HG02870 (cell line): ENCODE measurements at regions not wholly inside any gene's neighbourhood (a gene's known extent, or its start where the extent isn't known, plus 50 kb on each side); places are given as distances from the start of the nearest gene placed in this dataset.

Experiments used
- ATAC-seq: cut with Tn5 transposase; IDR thresholded peaks from one replicate; pipeline ENCODE4 v1.9.1; 2021; ENCODE audit warnings: mild to moderate bottlenecking, moderate library complexity; ENCODE audit not compliant: unreplicated experiment

GRCh38 chr12:24724814-24725213, 224.1 kb downstream of the BCAT1 start:
- ATAC-seq, result no peak

- ATAC-seq, result no peak
Measured at GRCh38 chr12:24723759-24724158, 225.1 kb downstream of the BCAT1 start.

- no peak for ATAC-seq
Measured at GRCh38 chr12:24721191-24721590, 227.7 kb downstream of the BCAT1 start.

GRCh38 chr12:24719293-24719721, 229.6 kb downstream of the BCAT1 start:
- ATAC-seq, result peak; percentile 96

- ATAC-seq, result no peak
Measured at GRCh38 chr12:24718617-24719016, 230.3 kb downstream of the BCAT1 start.

- no peak for ATAC-seq
Measured at GRCh38 chr12:24714237-24714636, 234.7 kb downstream of the BCAT1 start.

- no peak for ATAC-seq
Measured at GRCh38 chr12:24711056-24712008, 237.6 kb downstream of the BCAT1 start.

DNA sequence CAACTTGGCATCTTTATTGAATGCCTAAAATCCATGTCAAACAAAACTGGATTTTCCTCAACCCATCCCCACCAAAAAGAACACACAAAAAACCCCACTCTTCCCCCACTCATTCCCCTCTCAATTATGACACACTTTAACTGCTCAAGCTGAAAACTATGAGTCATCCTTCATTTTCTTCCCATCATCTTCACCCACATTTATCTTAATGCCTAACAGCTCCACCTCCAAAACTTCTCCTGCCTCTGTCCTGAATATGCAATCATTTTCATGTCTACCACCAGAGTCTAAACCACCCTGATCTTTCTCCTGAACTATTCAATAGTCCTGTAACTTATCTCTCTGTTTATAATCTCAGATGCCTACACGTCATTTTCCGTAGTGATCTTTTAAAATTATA, 239.7 kb downstream of the BCAT1 start:
- ATAC-seq, result no peak

DNA sequence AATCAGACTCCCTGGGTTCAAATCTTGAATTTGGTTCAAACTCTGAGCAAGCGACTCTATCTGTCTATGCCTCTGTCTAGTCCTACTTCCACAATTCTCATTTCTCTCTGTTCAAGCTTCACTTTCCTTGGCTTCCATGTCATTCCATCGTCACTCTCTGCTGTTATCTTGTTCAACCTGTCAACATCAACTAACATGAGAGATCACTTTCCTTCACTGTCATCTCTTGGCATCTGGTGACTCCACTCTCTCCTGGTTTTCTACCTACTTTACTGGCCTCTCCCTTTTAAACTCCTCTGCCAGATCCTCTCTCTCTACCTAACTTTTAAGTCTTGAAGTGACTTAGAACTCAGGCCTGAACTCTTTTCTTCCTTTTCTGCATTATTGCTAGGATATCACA, 240.2 kb downstream of the BCAT1 start:
- no peak for ATAC-seq

DNA sequence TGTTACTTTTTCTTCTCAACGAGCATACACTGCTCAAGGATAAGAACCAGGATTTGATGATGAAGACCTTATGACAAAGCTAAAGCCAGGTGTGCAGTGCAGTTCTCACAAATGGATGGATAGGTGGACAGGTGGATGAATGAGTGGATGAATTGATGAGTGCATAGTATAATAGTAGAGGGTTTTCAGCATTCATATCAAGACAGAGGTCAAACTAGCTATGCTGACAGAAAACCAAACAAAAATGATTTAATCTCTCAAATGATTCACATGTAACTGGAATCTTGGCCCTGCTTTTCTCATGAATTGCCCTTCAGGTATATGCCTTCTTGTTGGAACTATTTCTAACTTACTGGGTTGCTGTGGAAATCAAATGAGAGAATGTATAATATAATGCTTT, 240.9 kb downstream of the BCAT1 start:
- no peak for ATAC-seq

- no peak for ATAC-seq
Measured at GRCh38 chr12:24707334-24707733, 241.6 kb downstream of the BCAT1 start.

GRCh38 chr12:24705741-24706358, 243.1 kb downstream of the BCAT1 start:
- ATAC-seq, result peak; percentile 99

GRCh38 chr12:24705216-24705615, 243.7 kb downstream of the BCAT1 start:
- ATAC-seq, result no peak

- ATAC-seq, result no peak
Measured at GRCh38 chr12:24701343-24701742, 247.6 kb downstream of the BCAT1 start.

GRCh38 chr12:24698972-24699371, 249.9 kb downstream of the BCAT1 start:
- ATAC-seq, result no peak

- no peak for ATAC-seq
Measured at GRCh38 chr12:24697769-24698168, 251.1 kb downstream of the BCAT1 start.

DNA sequence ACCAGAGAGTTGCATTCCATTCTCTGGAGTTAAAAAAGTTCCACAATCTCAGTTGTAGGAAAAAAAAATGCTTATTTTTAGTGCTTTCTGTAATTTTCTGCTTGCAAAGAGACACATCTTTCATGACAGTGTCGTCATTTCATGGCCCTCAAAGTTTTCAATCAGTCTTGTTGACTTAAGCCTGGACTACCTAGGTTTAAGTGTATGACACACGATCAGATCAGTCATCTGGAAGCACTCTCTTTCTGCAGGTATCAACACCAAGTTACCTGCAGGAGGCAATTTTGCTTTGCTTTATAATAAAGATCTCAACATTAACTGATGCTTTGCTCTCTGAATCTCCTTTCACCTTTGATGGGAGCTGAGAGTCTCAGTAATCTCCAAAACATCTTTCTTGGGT, 251.6 kb downstream of the BCAT1 start:
- no peak for ATAC-seq

- ATAC-seq, result no peak
Measured at GRCh38 chr12:24696800-24697199, 252.1 kb downstream of the BCAT1 start.

DNA sequence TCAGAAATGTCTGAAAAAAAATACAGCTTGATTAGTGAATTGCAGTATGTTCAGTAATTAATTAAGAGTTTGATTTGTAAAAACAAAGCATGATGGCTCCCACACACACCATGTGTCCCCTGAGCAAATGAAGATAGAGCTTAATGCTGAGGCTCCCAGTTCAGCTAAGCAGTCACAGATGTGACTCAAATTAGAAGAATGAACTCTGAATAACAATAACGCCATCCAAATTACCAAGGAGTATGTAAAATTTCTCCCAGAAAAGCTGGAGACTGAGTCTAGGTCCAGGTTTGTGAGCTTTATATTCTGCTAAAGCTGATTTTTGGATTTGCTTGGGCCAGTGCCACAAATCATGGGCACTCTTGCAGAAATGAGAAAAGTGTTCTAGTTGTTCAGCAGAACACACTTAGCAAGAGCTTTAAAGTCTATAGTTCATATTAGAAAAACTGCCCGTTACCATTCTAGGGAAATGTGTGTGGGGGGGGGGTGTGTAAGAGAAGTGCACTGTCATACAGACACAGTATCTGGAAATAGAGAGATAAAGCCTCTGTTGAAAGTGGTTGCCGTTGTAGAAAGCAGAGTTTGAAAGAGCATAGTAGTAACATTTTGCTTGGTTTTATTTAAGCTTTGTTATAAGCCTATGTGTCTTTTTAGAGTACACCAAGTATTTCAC, 253.1 kb downstream of the BCAT1 start:
- no peak for ATAC-seq

GRCh38 chr12:24695103-24695502, 253.8 kb downstream of the BCAT1 start:
- ATAC-seq, result no peak

- ATAC-seq, result no peak
Measured at GRCh38 chr12:24688601-24689000, 260.3 kb downstream of the BCAT1 start.

- ATAC-seq, result no peak
Measured at GRCh38 chr12:24681570-24681969, 267.3 kb downstream of the BCAT1 start.
